ENCODE measurements at regions not wholly inside any gene's neighbourhood (a gene's known extent, or its start where the extent isn't known, plus 50 kb on each side); places are given as distances from the start of the nearest gene placed in this dataset.

DNA sequence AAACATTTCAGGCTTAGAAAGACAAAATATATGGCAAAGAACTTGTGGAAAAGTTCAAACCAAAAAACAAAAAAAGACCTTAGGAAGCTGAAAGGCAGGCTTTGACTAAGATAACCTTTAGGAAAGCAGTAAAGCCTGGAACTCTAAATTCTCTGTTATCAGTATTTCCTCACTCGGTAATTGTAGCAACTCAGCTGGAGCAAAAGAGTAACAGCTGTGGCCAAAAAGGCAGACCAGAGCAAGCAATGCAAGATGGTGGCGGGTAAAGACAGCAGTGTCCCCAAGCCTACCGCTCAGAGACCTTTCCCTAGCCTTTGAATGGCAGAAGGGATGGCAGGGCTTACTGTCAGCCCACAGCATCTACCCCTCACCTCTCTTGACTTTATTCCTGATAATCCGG lies 63.1 kb upstream of the KLHL13 start:
- TF ChIP-seq, protein P1, sequence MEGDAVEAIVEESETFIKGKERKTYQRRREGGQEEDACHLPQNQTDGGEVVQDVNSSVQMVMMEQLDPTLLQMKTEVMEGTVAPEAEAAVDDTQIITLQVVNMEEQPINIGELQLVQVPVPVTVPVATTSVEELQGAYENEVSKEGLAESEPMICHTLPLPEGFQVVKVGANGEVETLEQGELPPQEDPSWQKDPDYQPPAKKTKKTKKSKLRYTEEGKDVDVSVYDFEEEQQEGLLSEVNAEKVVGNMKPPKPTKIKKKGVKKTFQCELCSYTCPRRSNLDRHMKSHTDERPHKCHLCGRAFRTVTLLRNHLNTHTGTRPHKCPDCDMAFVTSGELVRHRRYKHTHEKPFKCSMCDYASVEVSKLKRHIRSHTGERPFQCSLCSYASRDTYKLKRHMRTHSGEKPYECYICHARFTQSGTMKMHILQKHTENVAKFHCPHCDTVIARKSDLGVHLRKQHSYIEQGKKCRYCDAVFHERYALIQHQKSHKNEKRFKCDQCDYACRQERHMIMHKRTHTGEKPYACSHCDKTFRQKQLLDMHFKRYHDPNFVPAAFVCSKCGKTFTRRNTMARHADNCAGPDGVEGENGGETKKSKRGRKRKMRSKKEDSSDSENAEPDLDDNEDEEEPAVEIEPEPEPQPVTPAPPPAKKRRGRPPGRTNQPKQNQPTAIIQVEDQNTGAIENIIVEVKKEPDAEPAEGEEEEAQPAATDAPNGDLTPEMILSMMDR (IDR thresholded peaks at IDR 0.05), result no peak
- no peak for TF ChIP-seq POLR2A (IDR thresholded peaks at IDR 0.05)
